CD4-positive, alpha-beta T cell treated with Interleukin-17A for 4 hours (primary cell): ENCODE measurements at regions not wholly inside any gene's neighbourhood (a gene's known extent, or its start where the extent isn't known, plus 50 kb on each side); places are given as distances from the start of the nearest gene placed in this dataset.

Experiments
- DNase-seq: peaks from one replicate; pipeline ENCODE4 v3.0.0-alpha.2; 2020; ENCODE audit warnings: mixed read lengths

DNA sequence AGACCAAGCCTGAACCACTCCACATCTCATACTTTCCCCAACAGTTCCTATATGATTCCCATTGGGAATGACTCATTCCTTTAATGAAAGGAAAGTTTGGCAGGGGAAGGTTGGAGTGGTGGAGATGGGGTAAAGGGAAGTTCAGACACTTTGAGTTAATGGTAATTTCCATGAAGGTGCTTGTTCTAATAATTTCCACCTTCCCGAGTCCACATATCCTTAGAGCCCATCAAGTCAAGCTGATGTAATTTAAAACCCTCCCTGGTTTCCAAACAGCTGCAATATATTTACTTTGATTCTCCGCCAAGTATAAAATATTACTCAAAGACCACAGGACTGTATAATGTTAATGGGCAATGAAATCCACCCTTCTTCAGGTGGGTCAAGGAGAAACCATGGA, 95.0 kb upstream of the GALNT15 start:
- no peak for DNase-seq

- DNase-seq: no peak
Measured at GRCh38 chr3:16081661-16082060, 92.8 kb upstream of the GALNT15 start.

GRCh38 chr3:16084887-16085286, 89.6 kb upstream of the GALNT15 start:
- no peak for DNase-seq

GRCh38 chr3:16085410-16085809, 89.1 kb upstream of the GALNT15 start:
- DNase-seq: no peak

GRCh38 chr3:16085884-16086608, 88.4 kb upstream of the GALNT15 start:
- DNase-seq: no peak

DNA sequence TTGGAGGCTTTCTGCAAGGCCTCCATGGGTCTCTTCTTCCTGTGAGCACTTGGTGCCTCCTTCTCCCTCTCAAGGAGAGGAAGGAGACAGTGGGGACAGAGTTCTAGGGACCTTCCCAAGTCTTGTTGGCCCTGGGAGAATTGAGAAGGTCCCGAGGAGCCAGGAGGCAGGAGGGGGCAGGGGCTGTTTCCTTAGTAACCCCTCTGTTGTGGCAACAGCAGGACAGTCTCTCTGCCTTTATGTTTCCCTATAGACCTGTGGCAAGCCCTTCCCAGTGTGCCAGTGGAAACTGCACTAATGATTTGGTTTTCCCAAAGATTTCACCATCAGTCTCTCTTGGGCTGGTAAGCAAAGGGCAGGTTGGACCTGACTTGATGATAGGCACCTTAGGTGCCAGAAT, 87.8 kb upstream of the GALNT15 start:
- DNase-seq: no peak

- DNase-seq: no peak
Measured at GRCh38 chr3:16088496-16088895, 86.0 kb upstream of the GALNT15 start.

DNA sequence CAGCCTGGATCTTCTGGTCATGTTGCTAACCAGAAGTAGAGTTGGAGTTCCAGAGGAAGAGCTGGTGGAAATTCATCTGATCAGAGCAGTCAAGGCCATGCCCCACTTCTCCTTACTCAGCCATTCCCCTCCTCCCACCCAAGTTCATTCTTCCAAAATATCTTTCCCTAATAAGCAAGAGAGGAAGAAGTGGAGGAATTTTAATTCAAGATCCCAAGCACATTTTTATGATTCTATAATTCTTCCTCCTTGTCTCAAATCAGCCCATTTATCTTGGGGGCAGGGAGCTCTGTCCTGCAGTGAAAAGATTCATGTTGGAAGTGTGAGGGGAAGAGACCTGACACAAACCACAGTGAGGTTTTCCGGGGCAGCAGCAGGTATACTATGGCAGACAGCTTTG, 85.0 kb upstream of the GALNT15 start:
- no peak for DNase-seq

DNA sequence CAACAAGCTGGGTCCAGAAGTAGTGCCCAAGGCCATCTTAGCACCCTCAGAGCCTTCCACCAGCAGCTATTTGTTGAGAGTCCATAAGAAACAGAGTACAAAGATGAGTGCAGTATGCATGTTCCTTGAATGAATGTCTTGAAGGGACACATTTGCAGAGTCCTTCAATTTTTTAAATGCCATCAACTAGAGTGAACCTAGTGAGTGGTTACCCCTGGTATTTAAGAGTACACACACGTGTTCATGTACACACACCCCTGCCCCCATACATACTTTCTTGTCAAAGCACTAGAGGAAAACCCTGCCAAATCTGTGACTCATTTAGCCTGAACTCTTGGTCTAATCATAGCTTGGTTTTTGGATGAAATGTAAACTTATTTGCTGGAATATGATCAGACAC, 84.5 kb upstream of the GALNT15 start:
- DNase-seq: no peak

GRCh38 chr3:16090706-16091105, 83.8 kb upstream of the GALNT15 start:
- DNase-seq: no peak

DNA sequence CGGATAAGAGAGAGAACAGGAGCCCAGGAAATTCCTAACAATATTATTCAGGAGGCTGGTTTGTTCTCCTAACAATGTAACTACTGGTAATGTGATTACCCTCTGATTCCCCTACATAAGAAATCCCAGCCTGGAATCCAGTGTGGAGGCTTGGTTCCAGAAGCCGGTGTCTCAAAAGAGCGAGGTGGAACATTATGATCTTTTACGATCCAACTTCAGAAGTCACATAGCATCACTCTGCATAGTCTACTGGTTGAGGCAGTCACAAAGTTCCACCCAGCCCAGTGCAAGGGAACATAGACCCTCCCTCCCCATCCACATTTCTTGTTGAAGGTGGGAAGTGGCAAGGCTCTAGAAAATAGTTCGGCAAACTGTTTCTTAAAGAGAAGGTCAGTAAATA, 81.6 kb upstream of the GALNT15 start:
- DNase-seq: no peak

- DNase-seq: no peak
Measured at GRCh38 chr3:16101295-16102186, 72.9 kb upstream of the GALNT15 start.

GRCh38 chr3:16102187-16102561, 72.3 kb upstream of the GALNT15 start:
- DNase-seq: no peak

DNA sequence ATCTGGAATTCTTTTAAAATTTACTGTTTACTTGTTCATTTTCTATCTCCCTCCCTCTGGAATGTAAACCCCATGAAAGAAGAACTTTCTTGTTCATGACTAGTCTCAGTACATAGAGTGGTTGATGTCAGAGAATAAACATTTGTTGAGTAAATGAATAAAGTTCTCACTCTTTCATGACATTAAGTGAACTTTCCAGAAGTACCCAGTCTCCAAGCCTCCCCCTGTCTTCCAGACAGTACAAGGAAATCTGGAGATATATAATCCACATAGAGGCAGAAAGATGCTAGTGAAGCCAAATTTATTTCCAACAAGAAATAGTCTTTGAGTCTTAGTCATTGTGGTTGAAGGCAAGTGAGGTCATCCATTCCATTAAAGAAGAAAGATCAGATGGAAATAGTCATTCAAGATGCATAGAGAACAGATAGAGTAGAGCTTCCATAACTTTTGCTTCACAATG, 71.5 kb upstream of the GALNT15 start:
- no peak for DNase-seq

DNA sequence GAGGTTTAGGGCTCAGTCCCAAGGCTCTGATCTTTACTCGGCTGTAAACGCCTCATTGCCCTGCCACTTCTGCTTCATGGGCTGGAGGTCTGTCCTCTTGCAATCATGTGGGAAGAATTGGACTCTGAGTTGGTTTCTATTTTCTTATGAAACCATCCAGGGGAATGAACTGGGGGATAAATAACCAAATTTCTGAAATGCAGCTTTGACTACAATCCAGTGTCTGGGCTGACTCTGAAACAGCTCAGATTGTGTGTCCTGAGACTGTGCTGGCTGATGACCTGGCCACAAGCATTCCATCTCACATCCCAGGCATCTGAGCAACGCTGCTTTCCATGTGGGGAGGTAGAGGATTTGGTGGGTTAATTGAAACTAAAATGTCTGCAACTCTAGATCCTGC, 71.0 kb upstream of the GALNT15 start:
- no peak for DNase-seq

DNA sequence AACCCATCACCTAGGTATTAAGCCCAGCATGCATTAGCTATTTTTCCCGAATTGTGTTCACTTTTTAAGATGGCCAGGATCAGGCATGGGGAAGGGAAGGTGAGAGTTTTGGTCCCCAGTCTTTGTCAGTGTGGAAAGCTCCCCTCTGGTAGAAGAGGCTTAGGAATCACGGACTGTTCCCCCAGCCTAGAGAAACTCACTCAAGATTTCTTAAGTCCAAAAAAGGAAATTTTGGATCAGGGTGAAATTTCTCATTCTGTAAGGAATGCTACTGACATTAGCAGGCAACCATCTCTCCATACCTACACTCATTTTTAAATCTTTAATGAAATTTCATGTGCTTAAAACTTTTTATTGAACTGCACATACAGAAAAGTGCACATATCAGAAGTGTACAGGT, 70.3 kb upstream of the GALNT15 start:
- no peak for DNase-seq

DNA sequence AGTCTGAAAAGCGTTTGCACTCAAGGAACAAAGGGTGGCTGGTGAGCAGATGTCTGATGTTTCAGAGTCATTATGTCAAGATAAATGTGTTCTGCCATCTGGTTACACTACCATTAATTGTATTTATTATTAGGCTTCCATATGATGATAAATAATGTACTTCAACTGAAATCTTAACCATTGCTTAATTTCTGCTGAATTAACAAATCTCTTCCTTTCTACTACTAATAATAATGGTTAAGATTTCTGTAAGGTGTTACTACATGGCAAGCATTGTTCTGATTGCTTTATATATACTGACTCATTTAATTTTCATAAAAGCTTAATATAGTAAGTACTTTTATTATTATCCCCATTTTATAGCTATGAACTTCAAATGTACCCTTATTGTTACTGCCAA, 68.4 kb upstream of the GALNT15 start:
- no peak for DNase-seq

DNA sequence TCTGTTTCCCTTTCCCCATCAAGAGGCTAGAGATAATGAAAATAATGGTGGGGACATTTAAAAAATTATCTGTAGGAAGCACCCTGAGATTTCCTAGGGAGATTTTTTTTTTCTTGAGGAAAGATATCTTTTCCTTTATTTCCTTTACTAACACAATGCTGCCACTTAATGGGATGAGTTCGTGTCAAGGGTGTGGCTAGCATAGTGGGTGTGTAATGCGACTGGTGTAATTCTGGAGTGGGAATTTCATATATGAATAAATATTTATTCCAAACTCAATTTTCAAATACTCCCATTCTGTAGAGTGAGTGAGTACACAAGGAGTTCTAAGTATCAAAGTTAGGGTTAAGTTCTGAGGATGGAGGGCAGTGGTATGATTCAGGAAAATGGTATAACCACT, 66.1 kb upstream of the GALNT15 start:
- DNase-seq: no peak

DNA sequence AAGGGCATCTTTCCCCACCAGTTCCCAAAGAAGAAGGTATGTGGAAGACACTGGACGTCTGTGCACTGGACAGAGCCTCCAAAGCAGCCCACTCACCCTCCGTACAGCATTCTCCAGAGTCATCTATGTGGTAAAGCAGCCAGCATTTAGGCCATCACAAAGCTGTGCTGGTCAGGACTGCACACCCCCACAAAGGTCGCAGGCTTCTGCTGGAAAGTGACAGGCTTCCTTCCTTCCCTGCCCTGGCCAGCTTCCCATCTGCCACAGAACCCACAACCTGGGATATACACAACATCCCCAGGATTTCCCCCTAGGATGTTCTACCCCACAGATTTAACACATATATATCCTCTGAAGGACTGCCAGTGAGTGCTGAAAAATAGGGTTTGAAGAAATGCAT, 64.6 kb upstream of the GALNT15 start:
- no peak for DNase-seq

GRCh38 chr3:16112910-16113504, 61.5 kb upstream of the GALNT15 start:
- DNase-seq: no peak

GRCh38 chr3:16113704-16114103, 60.8 kb upstream of the GALNT15 start:
- DNase-seq: no peak

DNA sequence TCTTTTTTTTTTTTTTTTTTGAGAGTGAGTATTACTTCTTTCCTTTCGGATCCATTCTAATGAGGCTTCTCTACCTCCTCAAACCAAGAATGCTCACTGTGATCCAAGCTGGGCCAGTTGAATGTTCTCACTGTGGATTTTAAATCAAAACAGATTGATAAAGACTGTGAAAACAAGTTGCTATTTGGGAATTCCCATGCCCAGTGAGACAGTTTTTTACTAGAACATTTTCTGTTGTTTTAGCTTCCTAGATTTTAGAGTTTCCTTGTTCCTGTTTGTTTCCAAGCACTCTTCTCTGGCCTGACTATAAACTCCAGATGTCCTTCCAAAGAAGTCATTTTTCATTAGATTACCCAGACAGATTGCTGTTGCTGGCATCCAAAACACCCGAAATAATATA, 60.1 kb upstream of the GALNT15 start:
- DNase-seq: no peak

DNA sequence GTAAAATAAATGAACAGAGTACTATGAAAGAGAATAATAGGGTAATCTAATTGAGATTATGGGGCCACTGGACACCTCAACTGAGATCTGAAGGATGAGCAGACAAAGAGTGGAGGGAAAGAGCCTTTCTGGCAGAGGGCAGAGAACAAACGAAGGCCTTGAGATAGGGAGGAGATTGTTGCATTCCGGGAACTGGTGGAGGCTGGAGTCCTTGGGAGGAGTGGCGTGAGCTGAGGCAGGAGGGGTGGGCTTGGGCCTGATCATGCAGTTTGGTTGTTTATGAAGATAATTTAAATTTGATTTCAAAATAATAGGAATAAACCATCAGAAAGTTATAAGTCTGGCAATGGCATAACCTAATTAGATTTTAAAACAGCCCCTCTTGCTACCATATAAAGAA, 59.5 kb upstream of the GALNT15 start:
- DNase-seq: no peak

- DNase-seq: no peak
Measured at GRCh38 chr3:16118396-16118795, 56.1 kb upstream of the GALNT15 start.
